H1 (cell line): ENCODE measurements at regions not wholly inside any gene's neighbourhood (a gene's known extent, or its start where the extent isn't known, plus 50 kb on each side); places are given as distances from the start of the nearest gene placed in this dataset.

Experiments used
- CTCF ChIA-PET: fragments of 300-600 bp; sonication (Branson Sonifier 250); formaldehyde crosslinking; loops from one replicate; lab custom pipeline; 2021; ENCODE audit not compliant: partially characterized antibody; lab: Charles Lee
- POLR2A ChIA-PET: fragments of 300-600 bp; sonication (Branson Sonifier 250); formaldehyde crosslinking; loops from one replicate; lab custom pipeline; 2021; ENCODE audit warnings: inconsistent platforms; ENCODE audit not compliant: partially characterized antibody; lab: Charles Lee
- DNase-seq, 2 experiments: peaks; one replicate each; pipeline versions ENCODE4 v3.0.0 to v3.0.0-alpha.2; 2010 to 2022; ENCODE audit warnings: low spot score in 2 of 2, low read depth in 1 of 2, mixed read lengths in 1 of 2
- FAIRE-seq: peaks from 2 replicates; lab custom pipeline; 2011; peaks lifted over from hg19 to GRCh38; lab: Jason Lieb, UNC
- H2AFZ ChIP-seq: 2 replicates; pipeline ENCODE4 v1.8.1; 2012; ENCODE audit warnings: low read length, inconsistent platforms
- H2AK5ac ChIP-seq: 2 replicates; pipeline ENCODE4 v1.6.1; 2013; ENCODE audit warnings: low read depth, low read length
- H2BK120ac ChIP-seq: replicated peaks from 2 replicates; pipeline ENCODE3; 2013; ENCODE audit warnings: low read depth, low read length, inconsistent platforms
- H2BK12ac ChIP-seq: 2 replicates; pipeline ENCODE4 v1.6.1; 2013; ENCODE audit warnings: low read depth, low read length
- H2BK15ac ChIP-seq: 2 replicates; pipeline ENCODE4 v1.6.1; 2013; ENCODE audit warnings: low read length
- H2BK20ac ChIP-seq: 2 replicates; pipeline ENCODE4 v1.6.1; 2013; ENCODE audit warnings: low read length
- H2BK5ac ChIP-seq: 2 replicates; pipeline ENCODE4 v1.6.1; 2013; ENCODE audit warnings: low read depth, low read length
- H3K14ac ChIP-seq: 2 replicates; pipeline ENCODE4 v1.6.1; 2013; ENCODE audit warnings: inconsistent platforms; ENCODE audit not compliant: insufficient read length
- H3K18ac ChIP-seq: 2 replicates; pipeline ENCODE4 v1.6.1; 2013; ENCODE audit warnings: low read length; ENCODE audit errors: extremely low read depth
- H3K23ac ChIP-seq: 2 replicates; pipeline ENCODE4 v1.6.1; 2013; ENCODE audit warnings: inconsistent platforms; ENCODE audit not compliant: insufficient read length
- H3K23me2 ChIP-seq: 2 replicates; pipeline ENCODE4 v1.6.1; 2013; ENCODE audit warnings: low read depth, low read length
- H3K27ac ChIP-seq: 2 replicates; pipeline ENCODE4 v1.6.1; 2011; ENCODE audit warnings: low read depth, low read length, inconsistent platforms
- H3K27me3 ChIP-seq, 4 experiments: replicated peaks in 1 of 4; 1 replicate in 1 of 4; 2 replicates in 3 of 4; pipeline versions ENCODE4 v1.6.1 to v1.8.1; 2011 to 2013; ENCODE audit warnings: low read length in 3 of 4, mild to moderate bottlenecking in 3 of 4, inconsistent platforms in 2 of 4, mixed read lengths in 2 of 4, moderate library complexity in 1 of 4; ENCODE audit not compliant: control insufficient read depth in 3 of 4, insufficient read depth in 3 of 4; ENCODE audit errors: extremely low read depth in 1 of 4
- H3K36me3 ChIP-seq, 4 experiments: 2 replicates each; pipeline versions ENCODE4 v1.6.1 to v1.8.1; 2011 to 2013; ENCODE audit warnings: mild to moderate bottlenecking in 4 of 4, low read length in 3 of 4, moderate library complexity in 2 of 4, control low read depth in 1 of 4, inconsistent platforms in 1 of 4; ENCODE audit not compliant: insufficient read depth in 4 of 4, control insufficient read depth in 2 of 4
- H3K4ac ChIP-seq: replicated peaks from 2 replicates; pipeline ENCODE3; 2013; ENCODE audit warnings: low read length, low read depth, mixed read lengths, inconsistent platforms; ENCODE audit not compliant: insufficient read length
- H3K4me1 ChIP-seq, 4 experiments: replicated peaks in 1 of 4; 1 replicate in 1 of 4; 2 replicates in 3 of 4; pipeline versions ENCODE4 v1.6.1 to v1.8.1; 2011 to 2013; ENCODE audit warnings: low read length in 3 of 4, inconsistent platforms in 2 of 4, mixed read lengths in 1 of 4; ENCODE audit not compliant: insufficient read depth in 4 of 4, control insufficient read depth in 3 of 4
- H3K4me2 ChIP-seq, 2 experiments: 2 replicates each; pipeline versions ENCODE4 v1.6.1 to v1.8.1; 2011 to 2013; ENCODE audit warnings: low read depth in 2 of 2, low read length in 2 of 2, control low read depth in 1 of 2, inconsistent platforms in 1 of 2, mild to moderate bottlenecking in 1 of 2; ENCODE audit not compliant: insufficient read depth in 1 of 2
- H3K4me3 ChIP-seq, 4 experiments: fragments of 200-600, 300-600 bp in 1 of 4; sonication (generic), shearing (Covaris generic), sonication (Bioruptor Twin) in 1 of 4; 2 replicates each; pipeline versions ENCODE4 v1.5.1 to v1.8.1; 2011 to 2016; ENCODE audit warnings: low read length in 4 of 4, low read depth in 3 of 4, control low read depth in 2 of 4, inconsistent platforms in 2 of 4, mild to moderate bottlenecking in 2 of 4, mixed read lengths in 1 of 4, moderate library complexity in 1 of 4; ENCODE audit not compliant: insufficient read depth in 2 of 4; ENCODE audit errors: extremely low read depth in 1 of 4
- H3K56ac ChIP-seq: replicated peaks from 2 replicates; pipeline ENCODE3; 2013; ENCODE audit warnings: low read depth, mild to moderate bottlenecking, mixed read lengths, low read length, inconsistent platforms; ENCODE audit not compliant: insufficient read length
- H3K79me1 ChIP-seq: 2 replicates; pipeline ENCODE4 v1.6.1; 2013; ENCODE audit warnings: low read depth, low read length, control low read depth
- H3K79me2 ChIP-seq, 2 experiments: 2 replicates each; pipeline versions ENCODE4 v1.6.1 to v1.8.1; 2012 to 2013; ENCODE audit warnings: low read length in 2 of 2, mild to moderate bottlenecking in 2 of 2, inconsistent platforms in 1 of 2; ENCODE audit not compliant: insufficient read depth in 2 of 2, control insufficient read depth in 1 of 2
- H3K9ac ChIP-seq, 4 experiments: replicated peaks in 1 of 4; 1 replicate in 1 of 4; 2 replicates in 3 of 4; pipeline versions ENCODE4 v1.6.1 to v1.8.1; 2011 to 2013; ENCODE audit warnings: low read depth in 3 of 4, low read length in 3 of 4, control low read depth in 2 of 4, mild to moderate bottlenecking in 2 of 4, moderate library complexity in 2 of 4, inconsistent platforms in 1 of 4; ENCODE audit errors: extremely low read depth in 1 of 4
- H3K9me3 ChIP-seq, 2 experiments: 2 replicates each; pipeline versions ENCODE4 v1.6.1 to v1.8.1; 2012 to 2013; ENCODE audit warnings: mild to moderate bottlenecking in 2 of 2, moderate library complexity in 2 of 2, control low read depth in 1 of 2, inconsistent platforms in 1 of 2, low read depth in 1 of 2, low read length in 1 of 2, mixed read lengths in 1 of 2; ENCODE audit not compliant: insufficient read depth in 2 of 2
- H4K20me1 ChIP-seq, 2 experiments: replicated peaks in 1 of 2; 2 replicates each; pipeline versions ENCODE3 to v1.8.1; 2011 to 2013; ENCODE audit warnings: inconsistent platforms in 2 of 2, low read length in 2 of 2, mild to moderate bottlenecking in 1 of 2; ENCODE audit not compliant: insufficient read depth in 2 of 2, control insufficient read depth in 1 of 2
- H4K5ac ChIP-seq: 2 replicates; pipeline ENCODE4 v1.6.1; 2013; ENCODE audit warnings: low read length, low read depth, mixed read lengths, inconsistent platforms; ENCODE audit not compliant: insufficient read length
- H4K8ac ChIP-seq: 2 replicates; pipeline ENCODE4 v1.8.0; 2013; ENCODE audit warnings: mild to moderate bottlenecking, moderate library complexity, low read length, inconsistent platforms; ENCODE audit not compliant: insufficient read depth; ENCODE audit errors: extremely low read depth
- H4K91ac ChIP-seq: replicated peaks from 2 replicates; pipeline ENCODE3; 2013; ENCODE audit warnings: low read length, mixed read lengths, inconsistent platforms; ENCODE audit not compliant: insufficient read length
- ATF3 ChIP-seq: IDR thresholded peaks from 2 replicates; pipeline ENCODE4 v1.6.1; 2011; ENCODE audit warnings: low read depth, mild to moderate bottlenecking, low read length; ENCODE audit not compliant: insufficient read depth
- JUN ChIP-seq: IDR thresholded peaks from 2 replicates; pipeline ENCODE4 v1.6.1; 2011; ENCODE audit warnings: low read depth, mild to moderate bottlenecking, improper control_type of control experiment, low read length
- JUND ChIP-seq: IDR thresholded peaks from 2 replicates; pipeline ENCODE4 v1.6.1; 2011; ENCODE audit warnings: mild to moderate bottlenecking, improper control_type of control experiment, low read length
- RBBP5 ChIP-seq: IDR thresholded peaks from 2 replicates; pipeline ENCODE4 v1.7.1; 2012; ENCODE audit warnings: low read depth, mild to moderate bottlenecking, inconsistent platforms, low read length, moderate library complexity, borderline replicate concordance
- WGBS, 2 experiments: shearing (Covaris generic) in 1 of 2; methylation state at CpG; one replicate each; pipeline versions ENCODE4 v1.1.6 to v1.1.7; 2013 to 2015; ENCODE audit warnings: low lambda C conversion rate in 2 of 2, mixed read lengths in 2 of 2, inconsistent platforms in 1 of 2, low coverage in 1 of 2, missing lambda C conversion rate in 1 of 2; ENCODE audit not compliant: insufficient replicate concordance in 2 of 2, insufficient coverage in 1 of 2, insufficient read length in 1 of 2; ENCODE audit errors: extremely low coverage in 1 of 2, missing lambda C conversion rate in 1 of 2; 5-methylcytosine and 5-hydroxymethylcytosine counted together

- Histone ChIP-seq H2BK15ac (no peak overlapping the region), H4K91ac (no peak overlapping the region), H3K9me3 (0 out of 4 replicates have a peak, but pooled peaks cover 0 to 5% of the 10 kb centered on the region in 2 experiments), H3K4me2 (peak overlapping the region in 1 of 2 experiments; percentile 27; a peak in 1 of 4 replicates), H2BK12ac (no peak overlapping the region), H2BK120ac (no peak overlapping the region), H3K23me2 (no peaks in the 10 kb centered on the region; the same call in 1 of the 2 replicates), H3K18ac (no peak overlapping the region), H3K9ac (no peak overlapping the region), H3K4me3 (no peak overlapping the region), H3K27ac (no peak overlapping the region; the same call in 1 of the 2 replicates), H2BK20ac (no peak overlapping the region), H3K4ac (no peak overlapping the region), H2AK5ac (no peak overlapping the region), H3K79me1 (no peaks in the 10 kb centered on the region), H2AFZ (peak overlapping the region; percentile 21; the same call in 1 of the 2 replicates), H3K36me3 (no peaks in the 10 kb centered on the region; a peak in 2 of 8 replicates), H3K14ac (no peak overlapping the region), H4K8ac (no peak overlapping the region), H2BK5ac (no peak overlapping the region), H3K56ac (no peak overlapping the region), H3K79me2 (no peaks in the 10 kb centered on the region), H3K23ac (no peak overlapping the region), H4K5ac (no peak overlapping the region), H3K4me1 (no peaks in the 10 kb centered on the region; a peak in 1 of 7 replicates), H4K20me1 (no peaks in the 10 kb centered on the region), H3K27me3 (peaks cover 0 to 1% (median 0%) of the 10 kb centered on the region in 4 experiments; a peak in 1 of 7 replicates)
- no peak for FAIRE-seq
- 55% methylated on average over 1 of the region's 1 CpG; no CpG with 5 or more reads in 1 of the 2 experiments for WGBS, 2 experiments
- ChIA-PET POLR2A (no interaction called here), CTCF (interaction anchor here (1.2 kb wide), 1 partner anchor 13 kb away, joined by 3 read pairs; no protein-coding TSS in a partner anchor)
- DNase-seq: no peak
- TF ChIP-seq JUND: no peak
- no peak for TF ChIP-seq ATF3
- TF ChIP-seq JUN: no peak
- TF ChIP-seq RBBP5: no peak
Measured at GRCh38 chr2:4340536-4340935, 637.2 kb downstream of the DCDC2C start.
